GM18861 (cell line): ENCODE measurements at regions not wholly inside any gene's neighbourhood (a gene's known extent, or its start where the extent isn't known, plus 50 kb on each side); places are given as distances from the start of the nearest gene placed in this dataset.

Experiments
- ATAC-seq: cut with Tn5 transposase; IDR thresholded peaks from one replicate; pipeline ENCODE4 v1.9.1; 2021; ENCODE audit not compliant: unreplicated experiment

DNA sequence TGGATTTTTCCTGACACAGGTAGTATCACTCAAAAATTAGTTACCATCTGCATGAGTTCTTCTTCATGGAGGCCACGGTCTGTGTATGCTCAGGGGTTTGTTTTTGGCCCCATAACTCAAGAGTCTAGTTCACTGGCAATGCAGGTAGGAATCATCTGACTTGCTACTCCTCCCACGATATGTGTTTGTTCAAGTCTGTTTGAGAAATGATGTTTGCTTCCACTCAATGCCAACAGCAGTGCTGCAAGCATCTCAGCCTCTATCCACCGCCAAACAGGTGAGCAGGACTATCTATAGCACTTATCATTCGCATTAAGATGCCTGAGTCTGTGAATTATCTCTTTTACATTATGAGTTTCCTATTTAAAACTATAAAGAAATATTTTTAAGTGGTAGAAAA lies 264.8 kb upstream of the PTGER4 start:
- ATAC-seq, result no peak

DNA sequence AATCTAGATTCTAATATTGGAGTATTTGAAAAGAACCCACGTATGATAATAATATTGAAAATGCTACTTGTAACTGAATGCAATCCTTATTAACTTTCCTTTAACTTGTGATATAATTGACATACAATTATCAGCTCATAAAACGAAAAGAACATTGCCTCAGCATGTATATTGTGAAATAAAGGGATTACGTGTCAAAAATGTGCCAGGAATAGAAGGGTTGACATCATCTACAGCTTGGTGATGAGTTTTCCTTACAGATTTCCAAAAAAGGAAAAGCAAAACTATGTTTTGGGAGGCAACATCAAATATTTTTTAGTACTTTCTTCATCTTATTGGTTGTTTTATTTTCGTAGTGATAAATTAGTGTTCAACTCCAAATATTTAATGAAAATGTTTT lies 266.0 kb upstream of the PTGER4 start:
- ATAC-seq, result no peak

DNA sequence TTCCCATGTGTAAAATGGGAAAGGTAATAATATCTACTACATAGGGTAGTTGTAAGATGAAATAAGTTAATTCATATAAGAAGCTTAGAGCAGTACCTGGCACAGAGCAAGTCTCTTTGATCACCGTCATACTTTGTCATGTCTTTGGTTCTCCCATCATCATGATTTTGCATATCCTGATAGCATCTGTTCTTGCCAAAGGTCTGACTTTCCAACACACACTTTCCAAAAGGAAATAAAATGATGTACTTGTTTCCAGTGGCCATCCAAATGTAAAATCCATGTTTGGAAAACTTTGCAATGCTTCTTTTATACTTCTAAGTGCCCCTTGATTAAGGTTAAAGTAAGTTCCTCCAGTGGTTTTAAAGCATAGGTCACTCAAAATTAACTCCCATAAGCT lies 266.9 kb upstream of the PTGER4 start:
- ATAC-seq, result no peak

DNA sequence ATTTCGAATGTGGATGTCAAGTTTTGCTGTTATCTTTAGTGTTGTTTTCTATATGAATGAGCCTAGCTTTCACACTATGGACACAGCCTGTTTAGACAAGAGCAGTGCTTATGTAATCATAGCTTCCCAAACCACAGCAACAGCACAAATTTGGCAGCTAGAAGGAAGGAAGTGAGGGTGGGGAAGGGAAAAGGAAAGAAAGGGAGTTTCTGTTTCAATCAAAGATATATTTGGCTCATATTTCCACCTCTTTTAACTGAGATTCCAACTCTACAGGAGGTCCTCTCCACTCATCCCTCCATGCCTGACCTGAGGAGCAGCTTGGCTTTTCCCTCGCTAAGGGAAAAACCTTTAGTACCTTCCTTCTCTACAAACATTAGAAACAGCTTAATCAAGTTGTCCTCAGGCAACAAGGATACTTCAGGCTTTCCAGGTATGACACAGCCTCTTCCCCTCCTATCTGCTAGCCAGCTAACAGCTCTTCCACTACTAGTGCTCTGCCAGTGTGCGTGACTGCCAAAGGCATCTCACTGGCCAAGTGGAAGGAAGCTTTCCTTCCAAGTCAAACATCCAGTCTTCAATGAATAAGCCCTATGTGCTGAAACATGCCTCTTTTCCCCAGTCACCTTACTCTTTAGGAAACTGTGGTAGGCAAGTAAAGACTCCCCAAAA lies 268.6 kb upstream of the PTGER4 start:
- no peak for ATAC-seq

DNA sequence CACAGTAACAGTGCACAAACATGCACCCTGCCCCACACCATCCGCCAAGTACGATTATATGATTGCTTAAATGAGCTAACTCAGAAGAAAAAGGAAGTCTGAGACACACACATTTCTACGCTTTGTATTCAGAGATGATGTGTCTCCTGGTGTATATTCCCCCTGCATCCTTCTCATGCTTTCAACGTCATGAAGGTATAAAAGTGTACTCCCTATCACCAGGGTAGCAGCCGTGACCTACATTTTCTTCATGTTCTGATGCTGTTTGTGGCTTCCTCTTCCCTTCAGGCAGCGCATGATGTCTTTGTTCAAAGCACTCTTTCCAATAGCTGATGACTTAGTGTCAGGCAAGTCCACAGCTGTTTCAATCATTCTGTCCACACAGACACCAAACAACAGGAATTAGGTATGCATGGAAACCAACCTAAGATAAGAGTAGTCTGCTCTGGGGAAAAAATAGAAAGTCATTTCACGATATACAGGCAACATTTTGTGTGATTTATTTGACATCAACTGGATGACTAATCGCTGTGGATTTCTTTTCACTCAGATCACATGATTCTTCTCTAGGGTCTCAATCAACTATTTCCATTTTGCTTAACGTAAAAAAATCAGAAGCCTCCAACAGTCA lies 269.4 kb upstream of the PTGER4 start:
- no peak for ATAC-seq

DNA sequence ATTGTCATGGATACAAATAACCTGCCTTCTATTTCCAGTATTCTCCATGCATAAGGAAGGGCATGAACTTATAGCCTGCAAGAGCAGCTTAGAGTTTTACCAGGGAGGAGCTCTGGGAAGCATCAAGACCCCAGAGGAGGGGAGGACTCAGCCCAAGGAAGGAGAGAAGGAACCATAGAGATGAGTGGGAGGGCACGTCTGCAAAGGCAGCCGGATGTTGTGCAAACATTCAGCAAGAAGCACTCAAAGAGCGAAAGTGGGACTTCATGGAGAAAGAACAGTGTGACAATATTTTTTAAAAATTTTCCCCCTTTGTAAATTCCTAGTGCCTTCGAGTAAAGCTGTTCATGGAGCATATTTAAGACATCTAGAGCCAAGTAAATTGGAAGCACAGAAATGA lies 270.1 kb upstream of the PTGER4 start:
- ATAC-seq, result no peak

DNA sequence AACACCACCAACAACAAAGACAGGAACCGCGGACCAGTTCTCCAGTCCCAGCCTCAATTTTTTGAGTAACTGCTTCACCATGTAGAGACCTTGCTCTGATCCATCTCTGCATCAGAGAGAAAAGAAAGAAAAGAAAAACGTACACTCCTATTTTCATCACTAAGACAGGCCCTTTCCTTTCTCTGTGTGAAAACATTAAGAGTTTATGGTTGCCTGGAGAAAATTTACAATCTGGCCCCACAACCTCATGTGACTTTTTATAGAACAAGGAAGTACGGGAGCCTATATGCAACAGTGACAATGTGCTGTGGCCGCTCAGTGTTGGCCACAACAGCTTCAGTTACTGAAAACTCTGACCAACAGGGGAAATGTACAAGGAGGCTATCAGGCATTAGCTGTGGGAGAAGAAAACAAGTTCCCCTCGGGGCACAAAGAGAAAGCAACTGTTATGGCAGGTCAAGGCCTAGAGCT lies 272.9 kb upstream of the PTGER4 start:
- ATAC-seq, result no peak

DNA sequence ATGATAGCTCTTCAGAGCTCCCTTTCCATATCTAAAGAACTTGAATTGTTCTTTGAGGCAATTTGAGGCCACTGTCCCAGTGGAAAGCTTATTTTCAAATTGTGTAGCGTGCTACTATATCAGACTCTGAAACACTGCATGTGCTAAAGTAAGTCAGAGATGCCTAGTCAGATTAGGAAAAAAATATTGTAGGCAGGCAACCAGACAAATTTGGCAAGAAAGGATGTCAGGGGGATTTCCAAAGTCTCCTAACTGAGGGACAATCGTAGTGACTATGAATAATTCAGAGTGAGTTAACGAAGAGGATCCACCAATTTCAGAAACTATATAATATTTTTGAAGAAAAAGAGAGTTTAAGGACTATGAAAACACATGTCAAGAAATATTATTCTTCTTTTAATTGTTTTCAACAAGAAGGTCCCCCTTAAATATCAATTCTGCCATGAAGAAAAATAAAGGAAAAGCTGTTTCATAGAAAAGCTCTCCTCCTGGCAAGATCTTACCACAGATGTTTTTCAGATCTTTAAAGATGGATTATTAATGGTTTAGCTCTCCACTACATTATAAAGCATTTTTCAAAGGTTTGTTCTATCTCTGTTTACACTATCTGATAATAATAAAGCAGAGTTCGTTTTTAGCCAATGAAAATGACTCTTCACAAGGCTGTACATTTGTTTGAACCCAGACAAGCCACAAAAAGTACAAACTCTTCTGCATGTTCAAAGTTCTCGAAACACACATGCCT lies 273.5 kb upstream of the PTGER4 start:
- no peak for ATAC-seq

DNA sequence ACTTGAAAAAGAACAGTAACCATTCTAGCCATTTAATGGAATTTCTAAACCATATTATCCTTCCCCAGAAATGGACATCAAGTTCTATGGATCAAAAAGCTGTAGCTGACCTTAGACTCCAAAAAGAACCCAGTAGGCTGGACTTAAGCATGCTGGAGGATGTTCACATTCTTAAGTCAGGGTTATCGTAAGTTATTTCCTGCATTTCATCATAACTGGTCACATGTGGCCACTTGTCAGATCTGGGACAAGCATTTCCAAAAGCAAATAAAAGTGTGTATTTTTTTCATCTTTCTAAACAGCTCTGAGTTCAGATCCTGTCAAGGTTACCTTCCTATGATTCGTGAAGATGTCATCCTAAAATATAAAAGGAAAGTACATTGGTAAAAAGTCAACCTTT lies 274.5 kb upstream of the PTGER4 start:
- ATAC-seq, result no peak

DNA sequence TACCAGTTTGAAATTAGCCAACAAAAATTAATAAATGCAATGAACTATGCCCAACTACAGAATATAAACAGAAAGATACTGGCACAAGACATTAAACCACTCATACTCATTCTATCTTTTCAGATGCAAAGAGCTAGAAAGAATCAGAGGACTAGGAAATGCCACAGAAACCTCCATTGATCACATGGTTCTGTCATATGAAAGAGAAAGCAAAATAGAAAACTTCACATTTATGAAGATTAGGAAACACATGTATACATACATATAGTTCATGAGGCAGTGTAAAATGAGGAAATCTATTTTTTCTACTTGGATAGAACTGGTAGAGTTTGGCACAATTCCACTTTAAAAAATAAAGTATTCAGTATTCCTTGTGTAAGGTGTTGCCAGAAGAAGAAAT lies 275.1 kb upstream of the PTGER4 start:
- peak; percentile 56 for ATAC-seq

DNA sequence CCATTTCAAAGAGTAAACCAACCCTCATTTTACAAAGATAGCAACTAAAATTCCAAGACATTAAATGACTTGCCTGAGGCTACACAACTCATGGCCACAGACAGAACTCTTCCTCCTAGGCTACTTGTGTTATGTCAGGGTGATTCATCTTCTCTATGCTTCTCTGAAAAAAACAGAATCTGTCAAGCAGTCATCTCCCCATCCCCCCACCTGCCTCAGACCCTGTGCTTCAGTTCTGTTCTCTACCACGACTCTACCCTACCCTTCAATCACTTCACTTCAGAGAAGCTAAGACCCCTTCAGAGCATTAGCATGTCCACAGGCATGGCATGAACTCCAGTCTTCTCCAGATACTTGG lies 277.7 kb upstream of the PTGER4 start:
- ATAC-seq, result no peak

DNA sequence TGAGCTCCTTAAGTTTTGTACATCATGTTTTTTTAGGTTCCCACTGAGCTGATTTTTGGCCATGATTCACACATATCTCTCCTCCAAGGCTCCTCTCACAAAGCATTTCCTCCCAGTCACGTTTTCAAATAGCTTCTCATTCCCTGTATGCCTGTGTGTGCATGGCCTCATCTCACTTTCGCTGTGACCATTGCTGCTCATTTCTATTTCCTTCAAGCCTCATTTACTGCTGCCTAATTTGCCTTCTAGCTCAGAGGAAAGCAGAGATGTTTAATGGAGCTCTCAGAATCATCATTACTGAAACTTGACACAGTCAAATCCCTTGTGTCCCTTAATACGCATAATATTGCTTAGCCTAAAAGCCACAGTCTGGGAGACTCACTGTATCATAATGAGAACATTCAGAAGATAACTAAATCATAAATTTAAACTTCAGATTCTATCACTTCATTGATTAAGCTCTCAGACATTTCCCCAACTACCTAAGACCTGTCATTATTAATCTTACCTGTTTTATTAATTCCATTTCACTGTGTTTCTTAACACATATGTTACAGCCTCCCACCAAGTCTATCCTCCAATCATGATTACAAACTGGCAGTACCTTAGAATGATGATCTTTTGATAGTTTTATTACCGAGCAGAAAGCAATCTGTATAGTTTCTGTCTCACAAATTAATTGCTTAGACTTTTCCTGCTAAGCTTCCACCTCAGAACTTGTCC lies 278.3 kb upstream of the PTGER4 start:
- peak; percentile 55 for ATAC-seq

DNA sequence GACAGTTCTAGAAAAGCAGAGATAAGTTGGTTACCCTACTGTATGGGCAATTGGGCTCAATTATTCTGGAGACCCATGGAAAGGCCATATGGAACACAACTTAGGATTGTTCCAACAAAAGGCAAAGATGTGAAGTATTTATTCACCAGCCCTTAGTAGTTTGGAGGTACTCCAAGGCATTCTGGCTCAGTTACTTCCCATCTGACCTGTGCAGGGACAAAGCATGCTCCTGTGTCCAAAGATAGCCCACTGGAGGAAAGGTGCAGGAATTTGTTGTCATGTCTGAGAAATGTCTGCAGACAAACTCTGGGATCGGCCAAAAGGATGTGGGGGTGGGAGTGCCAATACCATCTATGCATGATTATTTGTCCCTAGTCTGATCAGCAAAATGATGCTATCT lies 279.5 kb upstream of the PTGER4 start:
- no peak for ATAC-seq

DNA sequence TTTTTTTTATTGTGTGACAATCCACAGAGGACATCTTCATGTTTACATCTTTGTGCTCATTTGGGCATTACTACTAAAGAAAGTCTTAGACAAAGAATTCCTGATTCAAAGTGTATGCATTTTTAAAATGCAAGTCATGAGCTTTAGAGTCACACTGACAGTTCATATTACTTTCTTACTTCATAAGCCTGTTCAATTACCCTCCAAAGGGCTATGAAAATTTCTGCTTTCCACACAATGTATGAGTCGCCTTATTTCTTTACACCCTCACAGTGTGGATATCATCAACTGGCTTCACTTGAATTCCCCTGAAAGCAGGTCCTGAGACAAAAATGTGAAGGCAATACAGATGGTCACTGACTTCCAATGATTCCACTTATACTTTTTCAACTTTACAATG lies 280.4 kb upstream of the PTGER4 start:
- no peak for ATAC-seq

DNA sequence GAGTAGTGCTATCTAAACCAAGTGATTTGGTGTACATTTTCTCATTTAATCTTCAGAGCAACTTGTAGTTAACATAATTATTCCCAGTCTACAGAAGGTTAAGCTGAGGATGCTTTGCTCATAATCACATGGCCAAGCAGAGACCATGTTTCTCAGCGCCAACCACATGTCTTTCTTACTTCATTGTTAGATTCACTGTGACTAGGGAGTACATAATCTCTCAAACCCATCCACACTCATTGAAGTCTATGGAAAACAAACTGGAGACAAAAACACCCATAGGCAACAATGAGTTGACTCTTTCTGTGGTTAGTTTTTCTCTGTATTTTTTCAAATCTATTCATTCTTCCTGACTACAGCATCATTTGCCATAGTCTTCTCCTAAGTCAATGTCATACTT lies 281.7 kb upstream of the PTGER4 start:
- no peak for ATAC-seq

DNA sequence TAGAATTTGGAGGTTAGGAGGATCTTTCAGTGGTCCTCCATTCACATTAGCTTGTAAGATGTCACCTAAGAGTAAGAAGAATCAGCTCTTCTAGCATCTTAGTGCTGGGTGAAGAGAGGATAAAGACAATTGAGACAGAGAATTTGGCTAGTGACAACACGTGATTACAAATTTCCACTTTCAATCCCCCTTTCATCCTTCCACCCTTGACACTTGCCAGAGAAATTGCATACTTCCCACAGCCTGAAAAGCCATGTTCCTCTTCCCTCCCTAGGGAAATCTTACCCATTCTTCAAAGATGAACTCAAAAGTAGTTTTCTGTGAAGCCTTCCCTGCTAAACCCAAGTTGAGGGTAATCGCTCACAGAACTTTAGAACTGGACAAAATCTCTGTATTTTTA lies 282.6 kb upstream of the PTGER4 start:
- no peak for ATAC-seq

DNA sequence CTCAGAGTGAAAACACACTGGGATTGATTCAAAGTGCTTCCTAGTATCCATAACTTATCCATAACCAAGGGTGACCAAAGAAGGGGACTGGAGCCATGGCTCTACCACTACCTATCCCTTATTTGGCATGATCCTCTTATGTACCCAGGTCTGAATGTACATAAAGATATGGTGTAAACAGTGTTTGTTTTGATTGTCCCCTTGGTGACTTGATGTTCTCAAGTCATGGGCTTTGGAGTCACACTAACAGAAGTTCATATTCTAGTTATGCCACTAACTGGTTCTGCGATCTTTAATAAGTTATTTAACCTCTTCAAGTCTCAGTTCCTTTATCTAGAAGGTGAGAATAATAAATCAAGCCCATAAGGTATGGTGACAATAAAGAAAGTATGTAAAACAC lies 283.4 kb upstream of the PTGER4 start:
- ATAC-seq, result no peak

DNA sequence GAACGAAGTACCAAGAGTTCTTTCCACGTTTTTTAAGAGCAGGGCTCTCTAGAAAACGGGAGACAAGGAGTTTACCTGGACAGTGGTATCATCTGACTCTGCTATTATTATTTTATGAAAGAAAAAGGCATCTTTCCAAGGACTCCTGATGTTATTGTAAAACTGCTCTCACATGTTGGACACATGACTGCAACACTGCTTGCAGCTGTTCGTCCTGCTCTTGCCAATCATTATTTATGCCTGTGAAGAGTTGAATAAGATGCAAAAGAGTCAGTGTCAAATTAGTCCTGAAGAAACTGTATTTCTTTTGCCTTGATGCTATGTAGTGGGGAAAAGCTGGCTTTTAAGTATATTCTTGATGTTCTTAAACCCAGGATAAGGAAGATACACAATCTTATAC lies 284.5 kb upstream of the PTGER4 start:
- ATAC-seq, result no peak

DNA sequence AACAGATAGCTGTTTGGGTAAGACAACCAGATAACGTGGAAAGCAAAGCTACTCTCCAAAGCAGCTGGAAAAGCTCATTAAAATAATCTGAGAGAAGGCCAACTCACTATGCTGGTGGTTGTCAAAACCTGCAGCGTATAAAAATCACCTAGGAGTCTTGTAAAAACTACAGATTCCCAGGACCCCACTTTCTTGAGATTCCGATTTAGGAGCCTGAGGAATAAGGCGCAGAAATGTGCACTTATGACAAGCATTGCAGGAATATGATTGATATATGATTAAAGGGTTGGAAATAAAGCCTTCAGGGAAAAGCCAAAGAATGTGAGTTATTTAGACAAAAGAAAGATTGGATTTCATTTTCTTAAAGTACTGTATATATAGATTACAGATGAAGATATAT lies 285.0 kb upstream of the PTGER4 start:
- ATAC-seq, result no peak

DNA sequence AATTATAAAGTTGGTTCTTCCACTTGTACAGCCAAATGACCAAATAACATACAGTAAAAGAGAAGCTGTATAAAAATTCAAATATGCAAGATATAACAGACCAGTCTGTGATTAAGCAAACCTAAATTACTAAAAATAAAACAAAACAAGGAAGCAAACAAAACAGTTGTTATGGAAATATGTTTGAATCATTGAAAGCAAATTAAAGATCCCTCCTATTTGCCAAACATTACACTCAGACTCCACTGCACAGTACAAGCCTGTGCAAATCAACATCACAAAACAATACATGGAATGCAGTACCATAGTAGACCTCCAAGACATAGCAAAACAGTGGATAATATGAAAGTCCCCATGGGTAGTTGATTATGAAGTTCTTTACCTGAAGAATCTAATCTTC lies 288.1 kb upstream of the PTGER4 start:
- ATAC-seq, result no peak

DNA sequence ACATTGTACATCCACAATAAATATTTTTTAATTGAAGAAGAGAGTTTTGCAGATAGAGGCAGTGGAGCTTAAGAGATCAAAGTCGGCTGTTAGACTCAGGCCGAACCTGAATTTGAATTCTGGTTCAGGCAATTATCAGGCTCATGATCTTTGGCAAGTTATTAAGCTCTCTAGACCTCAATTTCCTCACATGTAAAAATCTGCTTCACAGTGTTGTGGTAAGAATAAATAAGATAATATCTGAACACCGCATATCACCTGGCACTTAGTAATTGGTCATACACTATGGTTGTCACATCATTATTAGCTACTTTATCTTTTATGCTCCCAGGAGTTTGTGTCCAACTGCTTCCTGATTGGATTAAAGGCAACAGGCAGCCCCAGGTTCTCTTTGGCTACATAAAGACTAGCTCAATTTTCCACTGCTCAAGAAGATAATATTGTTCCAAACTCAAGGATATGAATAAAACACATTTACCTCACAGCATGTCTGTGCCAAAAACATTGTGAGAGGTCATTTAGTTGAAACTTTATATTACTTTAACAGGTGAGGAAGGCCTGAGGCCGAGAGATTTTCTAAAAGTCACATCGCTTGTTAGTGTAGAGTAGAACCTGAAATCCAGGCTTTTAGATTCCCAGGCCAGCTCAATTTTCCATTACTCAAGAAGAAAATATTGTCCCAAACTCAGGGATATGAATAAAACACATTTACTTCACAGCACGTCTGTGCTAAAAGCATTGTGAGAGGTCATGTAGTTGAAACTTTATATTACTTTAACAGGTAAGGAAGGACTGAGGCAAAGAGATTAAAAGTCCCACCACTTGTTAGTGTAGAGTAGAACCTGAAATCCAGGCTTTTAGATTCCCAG lies 289.2 kb upstream of the PTGER4 start:
- ATAC-seq, result no peak
